SHP77 treated with DMSO at 0.1 percent for 48 hours (cell line): ENCODE measurements at regions not wholly inside any gene's neighbourhood (a gene's known extent, or its start where the extent isn't known, plus 50 kb on each side); places are given as distances from the start of the nearest gene placed in this dataset.
"Not testable (repeated sequence)": the region's sequence is repeated elsewhere in the genome, so short reads cannot be mapped to it uniquely, and the experiment has no call there.

Experiments used
- DNase-seq: peaks from one replicate; lab custom pipeline; 2025; lab: John Stamatoyannopoulos, UW

DNA sequence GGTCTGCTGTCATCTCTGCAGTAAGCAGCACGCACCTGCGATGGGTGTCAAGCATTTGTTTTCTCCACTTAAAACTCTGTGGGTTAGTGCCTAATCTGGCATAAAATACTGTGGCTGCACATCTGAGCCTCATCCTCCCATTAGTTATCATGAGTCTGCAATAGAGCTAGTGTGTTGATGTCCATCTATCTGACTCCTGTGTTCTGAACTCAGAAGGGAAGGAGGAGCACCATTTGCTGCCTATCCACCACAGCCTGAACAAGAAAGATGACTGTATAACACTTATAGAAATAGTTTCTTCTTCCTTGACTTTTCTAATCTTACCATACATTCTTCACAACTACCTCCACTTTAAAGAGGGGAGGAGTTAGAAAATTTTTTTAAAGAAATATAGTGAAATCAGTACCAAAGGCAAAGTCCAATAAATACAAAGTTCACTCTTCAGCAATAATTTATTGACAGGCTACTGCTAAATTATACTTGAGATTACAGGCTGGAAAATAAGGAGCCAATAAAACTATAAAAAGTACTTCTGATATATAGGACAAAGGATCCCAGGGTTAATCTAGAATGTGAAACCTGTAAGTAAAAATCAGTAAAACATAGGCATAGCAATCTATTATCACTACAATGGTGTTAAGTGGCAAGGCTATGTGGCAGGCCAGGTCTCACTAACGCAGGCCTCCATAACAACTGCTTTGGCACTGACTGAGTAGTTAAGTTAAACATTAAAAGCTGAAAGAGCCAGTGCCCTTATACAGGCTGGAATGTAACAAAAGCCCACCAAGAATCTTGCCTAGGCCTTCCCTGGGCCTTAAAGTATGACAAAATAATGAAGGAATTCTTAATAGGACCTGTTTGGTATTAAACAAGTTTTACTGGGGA, 70.2 kb downstream of the LGALS9C start:
- not testable (repeated sequence) for DNase-seq

- DNase-seq: not testable (repeated sequence)
Measured at GRCh38 chr17:18557086-18557485, 80.5 kb downstream of the LGALS9C start.

DNA sequence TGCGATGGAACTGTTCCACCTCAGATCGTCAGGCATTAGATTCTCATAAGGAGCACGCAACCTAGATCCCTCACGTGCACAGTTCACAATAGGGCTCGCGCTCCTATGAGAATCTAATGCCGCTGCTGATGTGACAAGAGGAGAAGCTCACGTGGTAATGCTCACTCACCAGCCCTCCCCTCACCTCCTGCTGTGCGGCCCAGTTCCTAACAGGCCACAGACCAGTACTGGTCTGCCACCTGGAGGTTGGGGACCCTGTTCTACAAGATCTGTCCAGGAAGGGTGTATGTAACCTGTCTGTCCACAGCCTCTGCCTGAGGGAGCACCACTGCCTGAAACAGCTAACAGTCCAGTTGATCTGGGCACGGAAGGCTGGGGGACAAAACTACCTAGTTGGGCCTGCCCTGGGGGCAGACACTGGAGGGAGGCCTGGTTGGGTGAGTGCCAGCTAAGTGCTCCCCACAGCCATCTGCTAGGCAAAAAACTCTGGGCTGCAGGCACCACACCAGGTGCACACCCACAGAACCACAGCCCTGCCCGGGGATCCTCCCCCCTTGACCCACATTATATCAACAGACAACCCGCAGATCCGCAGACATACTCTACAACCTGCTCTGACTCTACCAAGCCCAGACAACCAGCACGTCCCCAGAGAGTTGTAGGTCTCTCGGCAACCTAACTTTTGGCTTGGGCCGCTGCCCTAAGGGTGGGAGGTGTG, 80.7 kb downstream of the TBC1D28 start:
- DNase-seq: peak; percentile 33

DNA sequence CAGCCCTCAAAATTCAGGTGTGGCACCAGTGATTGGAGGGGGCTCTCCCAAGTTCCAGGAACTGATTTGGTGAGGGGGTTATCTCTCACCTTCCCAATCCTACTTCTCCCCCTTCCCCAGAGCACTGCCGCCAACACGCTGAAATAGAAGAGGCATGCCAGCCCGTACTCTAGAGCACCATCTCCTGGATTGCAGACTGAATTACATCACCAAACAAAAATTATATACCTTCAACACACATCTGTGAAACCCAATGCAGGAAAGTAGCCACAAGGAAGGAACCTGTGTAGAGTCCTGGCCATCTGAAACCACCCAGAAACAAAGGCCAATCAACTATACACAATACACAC, 80.1 kb downstream of the TBC1D28 start:
- DNase-seq: peak; percentile 31

DNA sequence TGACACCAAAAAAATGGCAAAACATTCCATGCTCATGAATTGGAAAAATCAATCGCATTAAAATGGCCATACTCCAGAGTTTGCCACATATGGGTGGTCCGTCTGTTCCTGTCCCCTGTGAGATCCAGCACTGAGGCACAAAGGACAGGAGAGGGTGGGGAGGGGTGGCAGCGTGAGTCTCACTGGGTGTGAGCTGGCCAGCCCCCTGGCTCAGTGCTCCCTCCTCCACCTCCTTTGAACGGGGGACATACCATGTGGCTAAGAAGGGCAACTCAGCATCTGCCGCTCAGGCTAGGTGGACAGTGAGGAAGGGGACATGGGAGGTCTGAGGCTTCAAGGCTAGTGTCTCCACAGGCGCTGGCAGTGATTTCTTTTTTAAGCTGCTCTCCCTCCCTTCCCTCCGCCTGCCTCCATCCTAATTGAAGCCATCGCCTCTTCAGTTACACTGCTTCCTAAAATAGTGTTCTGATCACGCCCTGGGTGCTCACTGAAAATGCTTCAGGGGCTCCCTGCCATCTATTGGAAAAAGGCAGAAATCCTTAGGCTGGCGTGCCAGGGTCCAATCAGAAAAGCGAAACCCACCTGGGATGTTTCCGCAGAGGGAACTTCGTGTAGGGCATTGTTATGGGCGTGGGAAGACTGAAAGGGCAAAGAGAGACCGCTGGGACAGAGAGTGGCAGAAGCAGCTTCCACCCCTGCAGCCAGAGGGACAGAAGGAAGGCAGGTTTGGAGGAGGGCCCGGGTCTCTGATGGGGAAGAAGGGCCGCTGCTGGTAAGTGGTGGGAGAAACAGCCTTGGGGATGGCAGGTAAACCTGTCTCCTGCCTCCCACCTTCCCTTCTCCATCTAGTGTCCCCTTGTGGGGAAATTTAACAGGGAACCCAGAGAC, 75.8 kb downstream of the TBC1D28 start:
- DNase-seq: not testable (repeated sequence)

- DNase-seq: not testable (repeated sequence)
Measured at GRCh38 chr17:18569489-18569913, 74.7 kb downstream of the TBC1D28 start.

DNA sequence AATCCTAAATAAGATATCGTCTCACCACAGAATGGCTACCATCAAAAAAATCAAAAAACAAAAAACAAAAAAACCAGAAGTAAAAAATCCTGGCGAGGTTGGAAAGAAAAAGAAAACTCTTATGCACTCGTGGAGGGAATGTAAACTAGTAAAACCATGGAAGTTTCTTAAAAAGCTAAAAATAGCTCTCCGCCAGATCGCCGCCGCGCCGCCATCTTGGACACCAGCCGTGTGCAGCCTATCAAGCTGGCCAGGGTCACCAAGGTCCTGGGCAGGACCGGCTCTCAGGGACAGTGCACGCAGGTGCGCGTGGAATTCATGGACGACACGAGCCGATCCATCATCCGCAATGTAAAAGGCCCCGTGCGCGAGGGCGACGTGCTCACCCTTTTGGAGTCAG, 71.7 kb downstream of the TBC1D28 start:
- DNase-seq: not testable (repeated sequence)

DNA sequence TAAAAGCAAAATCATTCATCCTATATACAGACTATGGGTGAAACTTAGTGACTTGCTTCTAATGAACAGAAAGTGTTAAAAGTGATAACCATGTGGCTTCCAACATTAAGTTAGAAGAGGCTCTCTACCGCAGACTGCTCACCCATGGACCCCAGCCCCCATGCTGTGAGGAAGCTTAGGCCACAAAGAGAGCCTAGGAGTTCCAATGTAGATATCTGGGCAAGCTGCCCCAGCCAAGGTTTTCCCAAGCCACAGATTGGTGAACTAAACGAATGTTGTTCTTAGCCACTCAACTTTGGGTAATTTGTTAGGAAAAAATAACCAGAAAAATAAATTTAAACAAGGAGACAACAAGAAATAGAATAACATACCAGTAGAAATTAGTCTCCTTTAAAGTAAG, 70.1 kb downstream of the TBC1D28 start:
- not testable (repeated sequence) for DNase-seq
